Thoracic aorta (tissue), 2 donors: ENCODE measurements at regions not wholly inside any gene's neighbourhood (a gene's known extent, or its start where the extent isn't known, plus 50 kb on each side); places are given as distances from the start of the nearest gene placed in this dataset.

Experiments used
- ATAC-seq: fragments of 150-250 bp; one replicate; pipeline ENCODE4 v1.8.0; 2017; ENCODE audit warnings: low read depth; ENCODE audit not compliant: insufficient number of reproducible peaks, low FRiP score
- DNase-seq: peaks from one replicate; pipeline ENCODE4 v3.0.0-alpha.2; 2020; ENCODE audit warnings: low spot score
- H3K27ac ChIP-seq, 2 donors: fragments of 200-600 bp; sonication (generic); 1 replicate in 1 of 2; 2 replicates in 1 of 2; pipeline ENCODE4 v1.5.1; 2016; ENCODE audit warnings: mild to moderate bottlenecking in 2 of 2, moderate library complexity in 2 of 2
- H3K27me3 ChIP-seq: fragments of 200-600 bp; sonication (generic); replicated peaks from 2 replicates; pipeline ENCODE4 v1.6.0; 2016; ENCODE audit warnings: mild to moderate bottlenecking; ENCODE audit not compliant: insufficient read depth
- H3K36me3 ChIP-seq: fragments of 200-600 bp; sonication (generic); one replicate; pipeline ENCODE4 v1.5.1; 2016
- H3K4me1 ChIP-seq, 2 donors: fragments of 200-600 bp; sonication (generic); 1 replicate in 1 of 2; 2 replicates in 1 of 2; pipeline versions ENCODE4 v1.5.1 to v1.6.0; 2016; ENCODE audit warnings: low read depth in 2 of 2, mild to moderate bottlenecking in 1 of 2; ENCODE audit not compliant: control insufficient read depth in 1 of 2
- H3K4me3 ChIP-seq: fragments of 200-600 bp; sonication (generic); 2 replicates; pipeline ENCODE4 v1.5.1; 2016; ENCODE audit warnings: mild to moderate bottlenecking
- H3K9me3 ChIP-seq: fragments of 200-600 bp; sonication (generic); 2 replicates; pipeline ENCODE4 v1.5.1; 2016
- CTCF ChIP-seq: fragments of 200-600 bp; sonication (generic); IDR thresholded peaks from one replicate; pipeline ENCODE4 v1.5.1; 2019; ENCODE audit warnings: antibody characterized with exemption

- H3K27me3 ChIP-seq = no peaks in the 10 kb centered on the region
- no peak overlapping the region for H3K27ac ChIP-seq
- no peaks in the 10 kb centered on the region for H3K4me1 ChIP-seq
- TF ChIP-seq CTCF = no peak
- DNase-seq = no peak
- H3K36me3 ChIP-seq = no peaks in the 10 kb centered on the region
- H3K4me3 ChIP-seq = no peak overlapping the region
- no peaks in the 10 kb centered on the region for H3K9me3 ChIP-seq
- ATAC-seq = no peak
Observed at GRCh38 chrX:68919707-68920106, 90.9 kb downstream of the EFNB1 start.

GRCh38 chrX:68918202-68918601 lies 89.4 kb downstream of the EFNB1 start:
- Histone ChIP-seq H3K4me3 (no peak overlapping the region), H3K4me1 (no peaks in the 10 kb centered on the region), H3K9me3 (no peaks in the 10 kb centered on the region), H3K27me3 (no peaks in the 10 kb centered on the region), H3K27ac (no peak overlapping the region), H3K36me3 (no peaks in the 10 kb centered on the region)
- TF ChIP-seq CTCF = no peak
- DNase-seq = no peak
- ATAC-seq = no peak

- no peak for DNase-seq
- Histone ChIP-seq H3K4me3 (no peak overlapping the region), H3K9me3 (no peaks in the 10 kb centered on the region), H3K4me1 (no peaks in the 10 kb centered on the region), H3K27me3 (no peaks in the 10 kb centered on the region), H3K36me3 (no peaks in the 10 kb centered on the region), H3K27ac (no peak overlapping the region)
- no peak for TF ChIP-seq CTCF
- no peak for ATAC-seq
Observed at GRCh38 chrX:68917799-68918198, 89.0 kb downstream of the EFNB1 start.

GRCh38 chrX:68916891-68917290 lies 88.1 kb downstream of the EFNB1 start:
- Histone ChIP-seq H3K27ac (no peak overlapping the region), H3K4me3 (no peak overlapping the region), H3K36me3 (no peaks in the 10 kb centered on the region), H3K27me3 (no peaks in the 10 kb centered on the region), H3K4me1 (peaks cover 0 to 7% of the 10 kb centered on the region in 2 donors), H3K9me3 (no peaks in the 10 kb centered on the region)
- TF ChIP-seq CTCF = no peak
- ATAC-seq (no peak), DNase-seq (no peak)

- Histone ChIP-seq H3K27me3 (no peaks in the 10 kb centered on the region), H3K27ac (no peak overlapping the region), H3K4me3 (no peak overlapping the region), H3K4me1 (peaks cover 0 to 8% of the 10 kb centered on the region in 2 donors), H3K9me3 (no peaks in the 10 kb centered on the region), H3K36me3 (no peaks in the 10 kb centered on the region)
- DNase-seq = no peak
- ATAC-seq = no peak
- TF ChIP-seq CTCF = no peak
Observed at GRCh38 chrX:68915778-68916177, 87.0 kb downstream of the EFNB1 start.
